Astrocyte (in vitro differentiated cells and primary cell): ENCODE measurements at regions not wholly inside any gene's neighbourhood (a gene's known extent, or its start where the extent isn't known, plus 50 kb on each side); places are given as distances from the start of the nearest gene placed in this dataset.

Experiments
- DNase-seq: peaks from one replicate; pipeline ENCODE4 v3.0.0-alpha.2; 2010; ENCODE audit warnings: low read depth
- FAIRE-seq: peaks from 2 replicates; lab custom pipeline; 2011; peaks lifted over from hg19 to GRCh38; lab: Jason Lieb, UNC
- H2AFZ ChIP-seq: 2 replicates; pipeline ENCODE4 v1.6.0; 2012; ENCODE audit warnings: low read depth, low read length, inconsistent platforms
- H3K27ac ChIP-seq: 2 replicates; pipeline ENCODE4 v1.5.1; 2011; ENCODE audit warnings: low read depth, low read length, inconsistent platforms
- H3K27me3 ChIP-seq: 2 replicates; pipeline ENCODE4 v1.6.0; 2011; ENCODE audit warnings: low read length, inconsistent platforms; ENCODE audit not compliant: insufficient read depth
- H3K36me3 ChIP-seq: 2 replicates; pipeline ENCODE4 v1.5.1; 2011; ENCODE audit warnings: low read length, inconsistent platforms; ENCODE audit not compliant: insufficient read depth
- H3K4me1 ChIP-seq: 2 replicates; pipeline ENCODE4 v1.5.1; 2011; ENCODE audit warnings: low read length, inconsistent platforms; ENCODE audit not compliant: insufficient read depth
- H3K4me2 ChIP-seq: 2 replicates; pipeline ENCODE4 v1.6.0; 2012; ENCODE audit warnings: low read length, inconsistent platforms
- H3K4me3 ChIP-seq: 2 replicates; pipeline ENCODE4 v1.5.1; 2011; ENCODE audit warnings: low read depth, mild to moderate bottlenecking, low read length, inconsistent platforms; ENCODE audit not compliant: insufficient read depth
- H3K79me2 ChIP-seq: 2 replicates; pipeline ENCODE4 v1.6.0; 2012; ENCODE audit warnings: mild to moderate bottlenecking, low read length, inconsistent platforms; ENCODE audit not compliant: insufficient read depth
- H3K9ac ChIP-seq: 2 replicates; pipeline ENCODE4 v1.6.0; 2012; ENCODE audit warnings: mild to moderate bottlenecking, low read length, inconsistent platforms
- H3K9me3 ChIP-seq: 2 replicates; pipeline ENCODE4 v1.5.1; 2012; ENCODE audit warnings: low read depth, mild to moderate bottlenecking, low read length, inconsistent platforms; ENCODE audit not compliant: insufficient read depth
- H4K20me1 ChIP-seq: 2 replicates; pipeline ENCODE4 v1.6.0; 2012; ENCODE audit warnings: low read length, inconsistent platforms; ENCODE audit not compliant: insufficient read depth
- H3K27ac Mint-ChIP-seq: one replicate; pipeline ENCODE4 v1.8.0; 2021; ENCODE audit warnings: mild to moderate bottlenecking, mixed read lengths; ENCODE audit not compliant: unreplicated experiment
- H3K27me3 Mint-ChIP-seq: one replicate; pipeline ENCODE4 v1.8.0; 2021; ENCODE audit warnings: low read depth, mixed read lengths; ENCODE audit not compliant: unreplicated experiment
- H3K36me3 Mint-ChIP-seq: one replicate; pipeline ENCODE4 v1.8.0; 2021; ENCODE audit warnings: low read depth, mixed read lengths; ENCODE audit not compliant: unreplicated experiment
- H3K4me1 Mint-ChIP-seq: one replicate; pipeline ENCODE4 v1.8.0; 2021; ENCODE audit warnings: low read depth, mixed read lengths; ENCODE audit not compliant: unreplicated experiment
- H3K4me3 Mint-ChIP-seq: one replicate; pipeline ENCODE4 v1.8.0; 2021; ENCODE audit warnings: mild to moderate bottlenecking, moderate library complexity, mixed read lengths; ENCODE audit not compliant: unreplicated experiment
- H3K9me3 Mint-ChIP-seq: one replicate; pipeline ENCODE4 v1.8.0; 2021; ENCODE audit warnings: mild to moderate bottlenecking, mixed read lengths; ENCODE audit not compliant: unreplicated experiment
- CTCF ChIP-seq: IDR thresholded peaks from 2 replicates; pipeline ENCODE4 v1.5.1; 2011; ENCODE audit warnings: low read depth, mild to moderate bottlenecking, inconsistent platforms, low read length, moderate library complexity; ENCODE audit not compliant: insufficient read depth
- EZH2 ChIP-seq: IDR thresholded peaks from 2 replicates; pipeline ENCODE4 v1.6.1; 2012; ENCODE audit warnings: mild to moderate bottlenecking, low read length, inconsistent platforms; ENCODE audit not compliant: insufficient read depth

DNA sequence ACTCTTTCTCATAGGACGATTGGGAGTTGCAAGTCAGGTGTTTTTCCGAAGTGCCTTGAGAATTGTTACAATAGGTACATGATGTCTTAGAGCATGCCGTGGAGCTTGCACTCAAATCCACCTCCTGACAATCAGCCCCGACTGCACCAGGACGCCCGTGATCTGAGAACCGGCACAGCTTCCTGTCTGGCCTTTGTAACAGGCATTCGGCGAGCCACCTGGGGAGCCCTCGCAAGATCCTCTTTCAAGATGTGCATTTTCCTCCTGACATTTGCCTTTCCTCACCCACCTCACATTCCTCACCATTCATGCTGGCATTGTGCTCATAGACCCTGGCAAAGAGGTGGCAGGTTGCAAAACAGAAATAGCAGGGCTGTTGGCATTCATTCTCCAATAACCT, 427.3 kb downstream of the GALR1 start:
- no peak overlapping the region for H2AFZ ChIP-seq
- no peaks in the 10 kb centered on the region for H3K79me2 ChIP-seq
- FAIRE-seq = no peak
- H3K4me3 Mint-ChIP-seq = no peak overlapping the region
- no peaks in the 10 kb centered on the region for H3K4me1 Mint-ChIP-seq
- no peaks in the 10 kb centered on the region for H3K36me3 Mint-ChIP-seq
- H3K27ac ChIP-seq = no peak overlapping the region
- no peaks in the 10 kb centered on the region for H4K20me1 ChIP-seq
- H3K4me2 ChIP-seq = no peak overlapping the region
- no peak overlapping the region for H3K4me3 ChIP-seq
- H3K27me3 ChIP-seq = no peaks in the 10 kb centered on the region
- H3K9ac ChIP-seq = no peak overlapping the region
- H3K27ac Mint-ChIP-seq = no peak overlapping the region
- no peak for TF ChIP-seq CTCF
- no peak for TF ChIP-seq EZH2
- H3K9me3 ChIP-seq = no peaks in the 10 kb centered on the region
- no peaks in the 10 kb centered on the region for H3K36me3 ChIP-seq
- peaks cover 6% of the 10 kb centered on the region for H3K27me3 Mint-ChIP-seq
- no peaks in the 10 kb centered on the region for H3K4me1 ChIP-seq
- no peak for DNase-seq
- H3K9me3 Mint-ChIP-seq = no peaks in the 10 kb centered on the region

DNA sequence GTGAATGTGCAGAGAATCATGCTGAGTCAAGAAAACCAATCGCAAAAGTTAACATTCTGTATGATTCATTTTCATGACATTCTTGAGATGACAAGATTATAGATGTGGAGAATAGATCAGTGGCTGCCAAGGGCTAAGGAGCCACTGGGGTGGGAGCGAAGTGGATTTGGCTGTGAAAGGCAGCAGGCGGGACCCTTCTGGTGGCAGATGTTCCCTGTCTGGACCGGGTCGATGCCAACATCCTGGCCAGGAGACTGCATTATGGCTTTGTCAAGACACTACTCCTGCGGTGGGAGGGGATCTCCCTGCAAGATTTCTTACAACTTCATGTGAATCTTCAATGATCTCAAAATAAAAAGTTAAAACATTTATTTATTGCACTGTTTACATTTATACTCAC, 427.9 kb downstream of the GALR1 start:
- FAIRE-seq (no peak), DNase-seq (no peak)
- H3K4me1 Mint-ChIP-seq = no peaks in the 10 kb centered on the region
- no peaks in the 10 kb centered on the region for H3K9me3 Mint-ChIP-seq
- Histone ChIP-seq H3K4me2 (no peak overlapping the region), H3K9ac (no peak overlapping the region), H2AFZ (no peak overlapping the region), H3K9me3 (no peaks in the 10 kb centered on the region), H3K79me2 (no peaks in the 10 kb centered on the region), H3K36me3 (no peaks in the 10 kb centered on the region), H3K27ac (no peak overlapping the region), H3K4me1 (no peaks in the 10 kb centered on the region), H3K27me3 (no peaks in the 10 kb centered on the region), H4K20me1 (no peaks in the 10 kb centered on the region), H3K4me3 (no peak overlapping the region)
- no peaks in the 10 kb centered on the region for H3K36me3 Mint-ChIP-seq
- H3K27me3 Mint-ChIP-seq = peaks cover 6% of the 10 kb centered on the region
- TF ChIP-seq EZH2 = no peak
- TF ChIP-seq CTCF = no peak
- H3K4me3 Mint-ChIP-seq = no peak overlapping the region
- H3K27ac Mint-ChIP-seq = no peak overlapping the region

- no peaks in the 10 kb centered on the region for H3K36me3 Mint-ChIP-seq
Observed at GRCh38 chr18:77679869-77680268, 430.2 kb downstream of the GALR1 start.

More at GRCh38 chr18:77679869-77680268, 430.2 kb downstream of the GALR1 start:
- no peak for TF ChIP-seq CTCF
- no peak for TF ChIP-seq EZH2
- H3K27ac Mint-ChIP-seq = no peak overlapping the region
- H3K36me3 ChIP-seq = no peaks in the 10 kb centered on the region
- no peak overlapping the region for H3K4me3 ChIP-seq
- no peak overlapping the region for H3K4me2 ChIP-seq
- peaks cover 2% of the 10 kb centered on the region for H3K9me3 Mint-ChIP-seq
- no peaks in the 10 kb centered on the region for H3K4me1 ChIP-seq
- no peak overlapping the region for H2AFZ ChIP-seq
- peaks cover 6% of the 10 kb centered on the region for H3K27me3 Mint-ChIP-seq
- H3K79me2 ChIP-seq = no peaks in the 10 kb centered on the region
- H3K27ac ChIP-seq = no peak overlapping the region
- no peaks in the 10 kb centered on the region for H3K9me3 ChIP-seq
- H4K20me1 ChIP-seq = no peaks in the 10 kb centered on the region
- DNase-seq (no peak), FAIRE-seq (no peak)
- H3K27me3 ChIP-seq = no peaks in the 10 kb centered on the region
- H3K9ac ChIP-seq = no peak overlapping the region
- H3K4me3 Mint-ChIP-seq = no peak overlapping the region
- H3K4me1 Mint-ChIP-seq = no peaks in the 10 kb centered on the region
